Activated CD4-positive, alpha-beta T cell treated with anti-CD3 and anti-CD28 coated beads, Interleukin-2, amount 50 U/mL, for 4 hours (primary cell): ENCODE measurements at regions not wholly inside any gene's neighbourhood (a gene's known extent, or its start where the extent isn't known, plus 50 kb on each side); places are given as distances from the start of the nearest gene placed in this dataset.

Experiments used
- DNase-seq, 2 experiments: peaks; one replicate each; pipeline ENCODE4 v3.0.0-alpha.2; 2020

GRCh38 chr5:173744551-173744950 is 128.1 kb upstream of the BOD1 start:
- DNase-seq = no peak

- DNase-seq = no peak
These were observed 128.7 kb upstream of the BOD1 start for GRCh38 chr5:173745123-173745522.

DNA sequence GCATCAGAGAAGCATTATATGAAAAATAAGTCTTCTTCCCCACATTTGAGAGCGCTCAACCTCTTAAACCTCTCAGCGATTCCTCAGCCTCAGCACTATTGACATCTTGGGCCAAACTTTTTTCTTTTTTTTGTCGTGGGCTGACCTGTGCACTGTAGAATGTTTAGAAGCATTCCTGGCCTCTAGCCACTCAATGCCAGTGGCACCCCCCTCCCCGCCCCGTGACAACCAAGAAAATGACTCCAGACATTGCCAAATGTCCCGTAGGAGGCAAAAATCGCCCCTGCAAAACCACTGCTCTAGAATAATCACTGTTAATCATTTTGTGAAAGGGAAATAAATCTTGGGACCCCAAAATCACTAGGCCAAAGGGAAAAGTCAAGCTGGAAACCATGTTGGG is 129.1 kb upstream of the BOD1 start:
- no peak for DNase-seq

GRCh38 chr5:173746047-173746646 is 129.7 kb upstream of the BOD1 start:
- DNase-seq = no peak

DNA sequence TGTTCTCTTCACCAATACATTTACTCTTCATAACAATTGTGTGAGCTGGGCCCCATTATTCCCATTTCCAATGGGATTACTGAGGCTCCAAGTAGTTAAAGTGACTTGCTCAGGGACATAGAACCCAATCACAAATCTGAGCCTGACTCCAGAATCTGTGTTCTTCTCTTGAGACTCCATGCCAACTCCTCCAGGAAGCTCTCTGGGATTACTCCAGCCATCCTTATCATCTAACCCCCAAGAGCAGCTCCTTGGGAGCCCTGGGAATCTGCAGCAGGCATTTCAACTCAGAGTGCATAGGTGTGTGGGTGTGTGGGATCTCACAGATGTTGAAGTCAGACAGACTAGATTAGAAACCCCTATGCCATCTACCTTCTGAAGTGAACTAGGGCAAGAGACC is 131.4 kb upstream of the BOD1 start:
- DNase-seq = no peak

DNA sequence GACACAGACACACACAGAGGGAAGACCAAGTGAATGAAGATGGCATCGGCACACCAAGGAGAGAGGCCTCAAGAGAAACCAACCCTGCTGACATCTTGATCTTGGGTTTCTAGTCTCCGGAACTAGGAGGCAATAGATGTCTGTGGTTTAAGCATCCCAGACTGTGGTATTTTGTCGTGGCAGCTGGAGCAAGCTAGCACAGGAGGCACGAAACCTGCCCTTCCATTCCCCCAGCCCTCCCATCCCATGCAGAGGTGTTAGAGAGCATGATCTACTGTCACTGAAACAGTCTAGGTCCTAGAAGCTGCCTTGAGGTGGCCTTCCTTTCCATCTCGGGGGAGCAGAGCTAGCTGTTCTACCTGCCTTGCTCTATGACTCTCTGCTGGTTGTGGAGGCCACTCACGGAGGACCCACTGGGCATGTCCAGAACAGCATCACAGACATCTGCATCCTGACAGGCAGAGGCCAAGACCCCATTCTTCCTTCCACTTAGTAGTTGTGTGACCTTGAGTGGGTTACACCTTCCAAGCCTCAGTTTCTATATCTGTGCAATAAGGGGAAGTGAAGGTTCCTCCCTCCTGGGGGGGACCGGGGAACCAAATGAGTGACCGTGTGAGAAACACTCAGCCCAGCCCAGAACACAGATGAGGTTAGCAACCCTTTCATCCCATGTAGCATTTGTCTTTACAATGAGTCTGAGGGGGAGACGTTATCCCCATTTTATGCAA is 134.3 kb upstream of the BOD1 start:
- no peak for DNase-seq

DNA sequence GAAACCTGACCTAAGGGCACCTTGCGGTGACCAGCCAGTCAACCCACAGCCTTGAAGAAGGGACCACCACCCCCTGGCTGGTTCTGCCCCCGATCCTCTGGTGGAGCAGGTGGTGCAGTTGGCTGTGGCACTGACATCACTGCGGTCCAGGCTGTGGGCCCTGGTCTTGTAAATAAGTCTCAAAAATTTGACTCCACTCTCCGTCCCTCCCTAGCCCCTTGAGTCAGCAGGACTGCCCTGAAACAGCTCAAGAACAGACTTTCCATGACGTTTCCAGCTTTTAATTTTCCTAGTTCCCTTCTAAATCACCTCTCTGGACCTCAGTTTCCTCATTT is 134.8 kb upstream of the BOD1 start:
- DNase-seq = no peak

DNA sequence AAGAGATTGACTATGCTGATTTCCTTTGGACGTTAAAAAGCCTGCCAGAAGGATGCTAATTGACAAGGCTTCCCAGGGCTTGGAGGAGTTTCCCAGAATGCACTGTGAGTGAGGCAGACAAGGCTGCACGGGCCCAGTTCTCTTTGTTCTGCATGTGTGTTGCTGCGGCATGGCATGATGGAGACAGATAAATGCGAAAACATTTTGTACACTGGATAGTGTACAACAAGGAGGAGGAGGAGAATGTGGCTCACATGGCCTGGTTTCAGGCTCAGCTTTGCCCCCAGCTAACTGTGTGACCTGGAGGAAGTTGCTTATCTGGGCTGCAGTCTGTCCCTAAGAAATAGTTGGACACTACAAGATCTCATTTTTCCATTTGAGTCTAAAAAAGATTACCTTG is 135.5 kb upstream of the CPEB4 start:
- DNase-seq = no peak

GRCh38 chr5:173753307-173754168 is 134.6 kb upstream of the CPEB4 start:
- DNase-seq = no peak

GRCh38 chr5:173755319-173755718 is 132.8 kb upstream of the CPEB4 start:
- DNase-seq = no peak

DNA sequence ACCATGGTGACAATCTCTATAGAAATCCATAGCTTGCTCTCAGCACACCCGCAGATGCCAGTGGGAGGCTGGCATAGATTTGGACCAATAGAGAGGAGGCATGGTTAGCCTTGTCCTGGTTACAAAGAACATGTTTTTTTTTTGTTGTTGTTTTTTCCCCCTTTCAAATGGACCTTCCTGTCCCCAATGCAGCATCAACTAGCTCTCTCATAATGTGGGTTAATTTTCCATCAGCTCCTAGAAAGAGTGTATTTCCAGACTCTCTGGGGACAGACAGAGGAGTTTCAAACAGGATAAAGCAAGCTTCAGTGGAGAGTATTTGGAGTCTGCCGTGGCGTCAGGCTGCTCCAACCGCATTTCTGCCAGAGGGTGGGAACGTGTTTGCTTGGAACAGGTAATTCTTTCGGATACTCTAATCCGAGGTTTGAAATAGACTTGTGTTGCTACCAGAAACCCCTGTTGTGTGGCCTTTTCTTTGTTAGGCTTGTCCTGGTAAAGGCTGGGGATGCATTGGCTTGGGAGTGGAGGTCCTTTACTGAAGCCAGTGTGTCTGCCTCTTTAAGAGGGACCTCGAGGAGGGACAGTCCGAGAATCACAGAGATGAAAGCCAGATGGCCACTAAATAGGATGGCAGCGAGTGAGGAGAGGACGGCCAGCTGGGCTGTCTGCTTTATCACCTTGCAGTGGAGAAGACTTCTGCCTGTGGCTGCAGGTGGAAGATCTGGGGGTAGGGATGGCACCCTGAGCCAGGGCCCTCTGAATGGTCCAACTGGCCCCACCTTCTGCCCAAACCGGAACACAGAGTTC is 130.5 kb upstream of the CPEB4 start:
- no peak for DNase-seq

GRCh38 chr5:173758676-173759075 is 129.5 kb upstream of the CPEB4 start:
- DNase-seq = no peak

GRCh38 chr5:173759691-173760090 is 128.5 kb upstream of the CPEB4 start:
- DNase-seq = no peak

- no peak for DNase-seq
These were observed 127.5 kb upstream of the CPEB4 start for GRCh38 chr5:173760461-173761177.

DNA sequence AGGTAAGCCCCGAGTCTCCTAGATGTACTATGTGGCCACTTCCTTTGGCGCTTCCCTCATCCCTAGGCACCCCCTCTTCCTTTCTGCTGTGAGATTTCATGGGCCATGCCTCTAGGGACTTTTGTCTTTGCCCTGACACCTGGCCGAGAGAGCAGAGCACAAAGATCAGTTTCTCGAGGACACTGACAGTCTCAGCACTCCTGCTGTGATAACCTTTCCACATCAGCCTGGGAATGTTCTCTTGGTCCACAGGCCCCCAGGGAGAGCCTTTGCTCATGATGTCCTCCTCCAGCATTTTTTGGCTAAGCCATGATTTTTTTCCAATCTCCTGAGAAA is 127.0 kb upstream of the CPEB4 start:
- DNase-seq = no peak

DNA sequence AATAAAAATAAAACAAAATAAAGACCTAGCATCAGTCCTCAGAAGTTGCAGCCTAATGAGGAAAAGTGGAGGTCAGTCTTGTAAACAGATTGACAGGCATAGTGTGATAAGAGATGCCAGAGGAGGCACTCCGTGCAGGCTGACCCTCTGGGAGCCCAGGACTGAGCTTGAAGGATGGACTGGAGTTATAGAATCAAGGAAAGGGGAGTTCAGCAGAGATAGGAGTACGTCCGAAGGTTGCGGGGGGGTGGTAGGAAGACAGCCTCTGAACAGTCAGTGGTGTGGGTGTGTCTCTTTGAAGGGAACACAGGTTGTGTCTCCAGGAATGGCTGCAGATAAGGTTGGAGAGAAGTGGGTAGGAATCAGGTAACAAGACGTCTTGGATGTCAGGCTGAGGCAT is 126.1 kb upstream of the CPEB4 start:
- DNase-seq = no peak

GRCh38 chr5:173762930-173763329 is 125.2 kb upstream of the CPEB4 start:
- DNase-seq = no peak

GRCh38 chr5:173763410-173763809 is 124.7 kb upstream of the CPEB4 start:
- no peak for DNase-seq

DNA sequence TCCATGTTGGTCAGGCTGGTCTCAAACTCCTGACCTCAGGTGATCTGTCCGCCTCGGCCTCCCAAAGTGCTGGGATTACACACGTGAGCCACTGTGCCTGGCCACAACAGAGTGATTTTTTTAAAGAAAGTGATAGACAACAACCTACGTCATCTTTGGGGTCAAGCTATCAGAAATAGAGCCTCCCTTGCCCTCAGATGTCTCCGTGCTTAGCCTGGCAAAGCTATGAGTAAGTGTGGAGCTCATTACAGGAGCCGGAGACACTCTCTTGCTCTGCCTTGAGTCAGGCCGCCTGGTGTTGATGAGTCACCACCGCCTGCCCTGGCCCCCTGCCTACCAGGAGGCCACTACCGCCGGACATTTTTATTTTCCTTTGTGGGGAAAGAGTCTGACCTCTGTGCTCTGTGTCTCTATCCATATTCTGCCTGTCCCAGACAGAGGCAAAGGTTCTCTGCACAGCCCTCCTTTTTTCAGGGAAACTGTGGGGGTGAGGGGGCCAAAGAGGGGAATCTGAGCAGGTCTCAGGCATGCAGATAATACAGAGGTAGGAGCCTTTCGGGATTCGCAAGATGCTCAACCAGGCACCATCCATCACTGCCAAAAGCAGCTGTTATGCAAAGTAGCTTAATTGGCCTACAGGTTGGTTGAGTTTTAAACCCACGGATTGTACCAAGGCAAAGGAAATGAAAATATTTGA is 123.7 kb upstream of the CPEB4 start:
- no peak for DNase-seq

GRCh38 chr5:173765029-173765644 is 123.0 kb upstream of the CPEB4 start:
- no peak for DNase-seq

GRCh38 chr5:173765661-173766060 is 122.5 kb upstream of the CPEB4 start:
- no peak for DNase-seq
